ENCODE measurements at regions not wholly inside any gene's neighbourhood (a gene's known extent, or its start where the extent isn't known, plus 50 kb on each side); places are given as distances from the start of the nearest gene placed in this dataset.

GRCh38 chr16:48946686-48947370, 334.8 kb downstream of the CBLN1 start:
- Mint-ChIP-seq H3K36me3 (no peaks in the 10 kb centered on the region), H3K27me3 (no peaks in the 10 kb centered on the region), H3K27ac (peak overlapping the region; percentile 2), H3K4me1 (ENCODE audit: unreplicated experiment) (peaks cover 3% of the 10 kb centered on the region), H3K9me3 (no peaks in the 10 kb centered on the region), H3K4me3 (no peak overlapping the region)
- TF ChIP-seq CTCF (conservative IDR thresholded peaks at IDR 0.05) = no peak
- DNase-seq (ENCODE audit: extremely low spot score, unreplicated experiment) = no peak

GRCh38 chr16:48942996-48943395, 333.0 kb upstream of the N4BP1 start:
- Mint-ChIP-seq H3K27me3 (no peaks in the 10 kb centered on the region), H3K36me3 (no peaks in the 10 kb centered on the region), H3K27ac (no peak overlapping the region), H3K4me3 (no peak overlapping the region), H3K9me3 (no peaks in the 10 kb centered on the region), H3K4me1 (ENCODE audit: unreplicated experiment) (no peaks in the 10 kb centered on the region)
- DNase-seq (ENCODE audit: extremely low spot score, unreplicated experiment) = no peak
- TF ChIP-seq CTCF (conservative IDR thresholded peaks at IDR 0.05) = no peak

GRCh38 chr16:48936811-48937210, 326.8 kb upstream of the N4BP1 start:
- H3K4me3 Mint-ChIP-seq = no peak overlapping the region
- H3K9me3 Mint-ChIP-seq = no peaks in the 10 kb centered on the region
- no peak for TF ChIP-seq CTCF (conservative IDR thresholded peaks at IDR 0.05)
- no peak for DNase-seq (ENCODE audit: extremely low spot score, unreplicated experiment)
- H3K4me1 Mint-ChIP-seq (ENCODE audit: unreplicated experiment) = no peaks in the 10 kb centered on the region
- H3K27me3 Mint-ChIP-seq = no peaks in the 10 kb centered on the region
- H3K27ac Mint-ChIP-seq = no peak overlapping the region
- H3K36me3 Mint-ChIP-seq = no peaks in the 10 kb centered on the region

GRCh38 chr16:48932216-48932855, 322.4 kb upstream of the N4BP1 start:
- TF ChIP-seq CTCF (conservative IDR thresholded peaks at IDR 0.05) = no peak
- no peak for DNase-seq (ENCODE audit: extremely low spot score, unreplicated experiment)
- Mint-ChIP-seq H3K27ac (no peak overlapping the region), H3K36me3 (no peaks in the 10 kb centered on the region), H3K4me3 (no peak overlapping the region), H3K27me3 (no peaks in the 10 kb centered on the region), H3K9me3 (no peaks in the 10 kb centered on the region), H3K4me1 (ENCODE audit: unreplicated experiment) (no peaks in the 10 kb centered on the region)

GRCh38 chr16:48930951-48931553, 321.1 kb upstream of the N4BP1 start:
- Mint-ChIP-seq H3K4me3 (no peak overlapping the region), H3K27ac (no peak overlapping the region), H3K9me3 (no peaks in the 10 kb centered on the region), H3K4me1 (ENCODE audit: unreplicated experiment) (no peaks in the 10 kb centered on the region), H3K27me3 (peaks cover 5% of the 10 kb centered on the region), H3K36me3 (no peaks in the 10 kb centered on the region)
- TF ChIP-seq CTCF (conservative IDR thresholded peaks at IDR 0.05) = no peak
- no peak for DNase-seq (ENCODE audit: extremely low spot score, unreplicated experiment)

Measured in type B pancreatic cell (in vitro differentiated cells).